ENCODE measurements at regions not wholly inside any gene's neighbourhood (a gene's known extent, or its start where the extent isn't known, plus 50 kb on each side); places are given as distances from the start of the nearest gene placed in this dataset.

GRCh38 chr11:13062115-13062514 is 53.0 kb downstream of the RASSF10 start:
- Mint-ChIP-seq H3K36me3 (no peaks in the 10 kb centered on the region), H3K4me3 (no peak overlapping the region), H3K27me3 (ENCODE audit: low read depth) (no peaks in the 10 kb centered on the region), H3K27ac (no peak overlapping the region), H3K4me1 (peaks cover 9% of the 10 kb centered on the region), H3K9me3 (peaks cover 13% of the 10 kb centered on the region)
- no peak for TF ChIP-seq CTCF (IDR thresholded peaks at IDR 0.05; ENCODE audit: unreplicated experiment)
- DNase-seq (ENCODE audit: low spot score in 2 of 2, unreplicated experiment in 2 of 2): no peak

- peaks cover 9% of the 10 kb centered on the region for H3K9me3 Mint-ChIP-seq
Observed at GRCh38 chr11:13064593-13064992, 55.5 kb downstream of the RASSF10 start.

GRCh38 chr11:13065200-13065787 is 56.2 kb downstream of the RASSF10 start:
- peaks cover 9% of the 10 kb centered on the region for H3K4me1 Mint-ChIP-seq
- peaks cover 9% of the 10 kb centered on the region for H3K9me3 Mint-ChIP-seq
- no peak overlapping the region for H3K4me3 Mint-ChIP-seq
- no peak overlapping the region for H3K27ac Mint-ChIP-seq
- TF ChIP-seq CTCF (IDR thresholded peaks at IDR 0.05; ENCODE audit: unreplicated experiment): no peak
- peaks cover 2% of the 10 kb centered on the region for H3K27me3 Mint-ChIP-seq (ENCODE audit: low read depth)
- H3K36me3 Mint-ChIP-seq: no peaks in the 10 kb centered on the region
- DNase-seq (ENCODE audit: low spot score in 2 of 2, unreplicated experiment in 2 of 2): no peak

More at GRCh38 chr11:13064593-13064992, 55.5 kb downstream of the RASSF10 start:
- Mint-ChIP-seq H3K4me1 (peaks cover 9% of the 10 kb centered on the region), H3K27me3 (ENCODE audit: low read depth) (peaks cover 2% of the 10 kb centered on the region), H3K27ac (no peak overlapping the region), H3K4me3 (no peak overlapping the region), H3K36me3 (no peaks in the 10 kb centered on the region)
- DNase-seq (ENCODE audit: low spot score in 2 of 2, unreplicated experiment in 2 of 2): no peak
- no peak for TF ChIP-seq CTCF (IDR thresholded peaks at IDR 0.05; ENCODE audit: unreplicated experiment)

GRCh38 chr11:13068211-13068610 is 59.1 kb downstream of the RASSF10 start:
- Mint-ChIP-seq H3K36me3 (no peaks in the 10 kb centered on the region), H3K9me3 (peaks cover 4% of the 10 kb centered on the region), H3K4me1 (peaks cover 9% of the 10 kb centered on the region), H3K27me3 (ENCODE audit: low read depth) (peaks cover 15% of the 10 kb centered on the region), H3K27ac (no peak overlapping the region), H3K4me3 (no peak overlapping the region)
- DNase-seq (ENCODE audit: low spot score in 2 of 2, unreplicated experiment in 2 of 2): no peak
- TF ChIP-seq CTCF (IDR thresholded peaks at IDR 0.05; ENCODE audit: unreplicated experiment): no peak

- no peaks in the 10 kb centered on the region for H3K36me3 Mint-ChIP-seq
- H3K27me3 Mint-ChIP-seq (ENCODE audit: low read depth): peaks cover 52% of the 10 kb centered on the region
- H3K9me3 Mint-ChIP-seq: no peaks in the 10 kb centered on the region
Observed at GRCh38 chr11:13073119-13073981, 64.2 kb downstream of the RASSF10 start.

More at GRCh38 chr11:13073119-13073981, 64.2 kb downstream of the RASSF10 start:
- no peak overlapping the region for H3K4me3 Mint-ChIP-seq
- no peak overlapping the region for H3K27ac Mint-ChIP-seq
- DNase-seq (ENCODE audit: low spot score in 2 of 2, unreplicated experiment in 2 of 2): no peak
- H3K4me1 Mint-ChIP-seq: no peaks in the 10 kb centered on the region
- no peak for TF ChIP-seq CTCF (IDR thresholded peaks at IDR 0.05; ENCODE audit: unreplicated experiment)

Measured in mesothelial cell of epicardium (in vitro differentiated cells).